Aorta (tissue), 5 donors: ENCODE measurements at regions not wholly inside any gene's neighbourhood (a gene's known extent, or its start where the extent isn't known, plus 50 kb on each side); places are given as distances from the start of the nearest gene placed in this dataset.

Source experiments
- ATAC-seq: fragments of 200-7000 bp; cut with Tn5 transposase; one replicate; pipeline ENCODE4 v1.9.1; 2022; ENCODE audit warnings: moderate library complexity; ENCODE audit not compliant: low FRiP score
- DNase-seq, 2 donors: peaks; one replicate each; pipeline ENCODE4 v3.0.0-alpha.2; 2020
- H3K27ac ChIP-seq, 2 donors: one replicate each; pipeline ENCODE4 v1.5.1; 2013; ENCODE audit warnings: low read length in 2 of 2, mild to moderate bottlenecking in 2 of 2, moderate library complexity in 2 of 2, control low read depth in 1 of 2, inconsistent platforms in 1 of 2, low read depth in 1 of 2
- H3K27me3 ChIP-seq, 2 donors: one replicate each; pipeline ENCODE4 v1.6.1; 2013; ENCODE audit warnings: control low read depth in 1 of 2, low read length in 1 of 2, mild to moderate bottlenecking in 1 of 2, moderate library complexity in 1 of 2; ENCODE audit not compliant: insufficient read depth in 2 of 2, control insufficient read depth in 1 of 2
- H3K36me3 ChIP-seq, 2 donors: one replicate each; pipeline ENCODE4 v1.6.1; 2013; ENCODE audit warnings: control low read depth in 1 of 2, low read length in 1 of 2, mild to moderate bottlenecking in 1 of 2; ENCODE audit not compliant: insufficient read depth in 2 of 2, control insufficient read depth in 1 of 2
- H3K4me1 ChIP-seq, 2 donors: one replicate each; pipeline ENCODE4 v1.6.1; 2013; ENCODE audit warnings: low read length in 2 of 2, control low read depth in 1 of 2, mild to moderate bottlenecking in 1 of 2, moderate library complexity in 1 of 2; ENCODE audit not compliant: insufficient read depth in 2 of 2, control insufficient read depth in 1 of 2
- H3K4me3 ChIP-seq, 2 donors: one replicate each; pipeline ENCODE4 v1.5.1; 2013; ENCODE audit warnings: low read length in 2 of 2, control low read depth in 1 of 2, mild to moderate bottlenecking in 1 of 2
- H3K9me3 ChIP-seq: one replicate; pipeline ENCODE4 v1.6.1; 2013; ENCODE audit warnings: mild to moderate bottlenecking, low read length; ENCODE audit not compliant: control insufficient read depth
- WGBS, 2 donors: extraction: QIAGEN DNeasy Blood & Tissue Kit; methylation state at CpG; one replicate each; pipeline ENCODE4 v1.1.7; 2013; 5-methylcytosine and 5-hydroxymethylcytosine counted together
- intact Hi-C, 2 donors: fragments of 100-400 bp; cut with DNase I; formaldehyde crosslinking; loops; one replicate each; pipeline versions ENCODE4 v1.14.2 to v1.15.0; 2022
- donor health status: healthy with polysubstance abuse.
- donor health status: Bipolar disorder and iron deficiency.
- donor health status: DM: no; HTN: no; CAD: no.
- donor health status: DM: no; HTN: no; CAD: no.
- donor health status: DM: yes; HTN: yes; CAD: no.

- Histone ChIP-seq H3K27me3 (no peaks in the 10 kb centered on the region), H3K9me3 (no peaks in the 10 kb centered on the region), H3K36me3 (no peaks in the 10 kb centered on the region), H3K27ac (no peak overlapping the region), H3K4me1 (no peaks in the 10 kb centered on the region), H3K4me3 (no peak overlapping the region)
- 82 to 87% methylated on average over 11 of the region's 11 CpGs for WGBS, 2 donors
- intact Hi-C loops, result no loop called here
- DNase-seq (no peak), ATAC-seq (no peak)
These were observed 151.7 kb upstream of the POU3F3 start for GRCh38 chr2:104702031-104702850.

- WGBS, 2 donors, result 75 to 81% methylated on average over 8 of the region's 8 CpGs
- Histone ChIP-seq H3K4me3 (no peak overlapping the region), H3K9me3 (no peaks in the 10 kb centered on the region), H3K36me3 (no peaks in the 10 kb centered on the region), H3K27me3 (no peaks in the 10 kb centered on the region), H3K4me1 (no peaks in the 10 kb centered on the region), H3K27ac (no peak overlapping the region)
- DNase-seq, result no peak
- ATAC-seq, result no peak
- intact Hi-C loops, result no loop called here
These were observed 150.2 kb upstream of the POU3F3 start for GRCh38 chr2:104703669-104704068.

- no peaks in the 10 kb centered on the region for H3K9me3 ChIP-seq
- DNase-seq (no peak), ATAC-seq (no peak)
- no peak overlapping the region for H3K4me3 ChIP-seq
- 75 to 79% methylated on average over 16 of the region's 16 CpGs for WGBS, 2 donors
- no peaks in the 10 kb centered on the region for H3K36me3 ChIP-seq
- no peaks in the 10 kb centered on the region for H3K27me3 ChIP-seq
- no peaks in the 10 kb centered on the region for H3K4me1 ChIP-seq
- no peak overlapping the region for H3K27ac ChIP-seq
- intact Hi-C loops, result no loop called here
These were observed 149.2 kb upstream of the POU3F3 start for GRCh38 chr2:104704496-104705245.

GRCh38 chr2:104707056-104707455 is 146.9 kb upstream of the POU3F3 start:
- intact Hi-C loops, result no loop called here
- 85 to 87% methylated on average over 5 of the region's 5 CpGs for WGBS, 2 donors
- no peak for DNase-seq
- no peak for ATAC-seq
- H3K27ac ChIP-seq, result no peak overlapping the region
- no peaks in the 10 kb centered on the region for H3K4me1 ChIP-seq
- no peak overlapping the region for H3K4me3 ChIP-seq
- no peaks in the 10 kb centered on the region for H3K9me3 ChIP-seq
- no peaks in the 10 kb centered on the region for H3K36me3 ChIP-seq
- no peaks in the 10 kb centered on the region for H3K27me3 ChIP-seq

GRCh38 chr2:104708967-104709366 is 144.9 kb upstream of the POU3F3 start:
- no peaks in the 10 kb centered on the region for H3K4me1 ChIP-seq
- H3K4me3 ChIP-seq, result no peak overlapping the region
- H3K9me3 ChIP-seq, result no peaks in the 10 kb centered on the region
- DNase-seq, result no peak
- no peak for ATAC-seq
- H3K36me3 ChIP-seq, result no peaks in the 10 kb centered on the region
- intact Hi-C loops, result no loop called here
- no peak overlapping the region for H3K27ac ChIP-seq
- no peaks in the 10 kb centered on the region for H3K27me3 ChIP-seq
- WGBS, 2 donors, result 78 to 85% methylated on average over 3 of the region's 3 CpGs

GRCh38 chr2:104716061-104716460 is 137.9 kb upstream of the POU3F3 start:
- intact Hi-C loops, result no loop called here
- Histone ChIP-seq H3K27me3 (no peaks in the 10 kb centered on the region), H3K4me1 (no peaks in the 10 kb centered on the region), H3K4me3 (no peak overlapping the region), H3K27ac (no peak overlapping the region), H3K9me3 (no peaks in the 10 kb centered on the region), H3K36me3 (no peaks in the 10 kb centered on the region)
- ATAC-seq (no peak), DNase-seq (no peak)
- 92 to 98% methylated on average over 4 of the region's 4 CpGs for WGBS, 2 donors

GRCh38 chr2:104733226-104733943 is 120.5 kb upstream of the POU3F3 start:
- ATAC-seq (no peak), DNase-seq (no peak)
- WGBS, 2 donors, result 62 to 73% methylated on average over 6 of the region's 6 CpGs
- H3K36me3 ChIP-seq, result no peaks in the 10 kb centered on the region
- H3K9me3 ChIP-seq, result peaks cover 4% of the 10 kb centered on the region
- intact Hi-C loops, result no loop called here
- H3K27ac ChIP-seq, result no peak overlapping the region
- no peaks in the 10 kb centered on the region for H3K4me1 ChIP-seq
- no peak overlapping the region for H3K4me3 ChIP-seq
- no peaks in the 10 kb centered on the region for H3K27me3 ChIP-seq

GRCh38 chr2:104734937-104735586 is 118.9 kb upstream of the POU3F3 start:
- ATAC-seq, result no peak
- 81 to 82% methylated on average over 6 of the region's 6 CpGs for WGBS, 2 donors

More at GRCh38 chr2:104734937-104735586, 118.9 kb upstream of the POU3F3 start:
- Histone ChIP-seq H3K27me3 (no peaks in the 10 kb centered on the region), H3K4me3 (no peak overlapping the region), H3K36me3 (no peaks in the 10 kb centered on the region), H3K4me1 (no peaks in the 10 kb centered on the region), H3K27ac (no peak overlapping the region), H3K9me3 (peaks cover 4% of the 10 kb centered on the region)
- intact Hi-C loops, result no loop called here
- no peak for DNase-seq
